Naive thymus-derived CD4-positive, alpha-beta T cell (primary cell): ENCODE measurements at regions not wholly inside any gene's neighbourhood (a gene's known extent, or its start where the extent isn't known, plus 50 kb on each side); places are given as distances from the start of the nearest gene placed in this dataset.

ENCODE experiments used
- ATAC-seq: fragments of 150-1000 bp; cut with Tn5 transposase; 2 replicates; pipeline ENCODE4 v1.10.0; 2021; ENCODE audit warnings: mild to moderate bottlenecking, moderate library complexity
- CTCF ChIA-PET: fragments of 350-600 bp; sonication (Branson Sonifier 250); formaldehyde crosslinking; loops from one replicate; lab custom pipeline; 2021; ENCODE audit warnings: antibody characterized with exemption; lab: Charles Lee
- POLR2A ChIA-PET: fragments of 350-600 bp; sonication (Branson Sonifier 250); formaldehyde crosslinking; loops from one replicate; lab custom pipeline; 2021; ENCODE audit warnings: antibody characterized with exemption, inconsistent platforms; lab: Charles Lee
- DNase-seq, 9 donors: peaks; one replicate each; pipeline versions ENCODE4 v3.0.0 to v3.0.0-alpha.2; 2020 to 2022; ENCODE audit warnings: mixed read lengths in 1 of 9
- H3K27ac ChIP-seq: one replicate; pipeline ENCODE4 v1.7.0; 2013; ENCODE audit warnings: mild to moderate bottlenecking, low read depth, low read length, moderate library complexity
- H3K27me3 ChIP-seq, 2 donors: one replicate each; pipeline ENCODE4 v1.7.0; 2013; ENCODE audit warnings: low read length in 2 of 2, mild to moderate bottlenecking in 2 of 2, moderate library complexity in 2 of 2; ENCODE audit not compliant: control insufficient read depth in 2 of 2, insufficient read depth in 2 of 2
- H3K36me3 ChIP-seq, 3 experiments: 1 replicate in 2 of 3; 2 replicates in 1 of 3; pipeline ENCODE4 v1.7.0; 2013; ENCODE audit warnings: low read length in 3 of 3, mild to moderate bottlenecking in 3 of 3, moderate library complexity in 1 of 3; ENCODE audit not compliant: insufficient read depth in 3 of 3, control insufficient read depth in 2 of 3
- H3K4me1 ChIP-seq, 2 donors: one replicate each; pipeline ENCODE4 v1.7.0; 2013; ENCODE audit warnings: low read length in 2 of 2, mild to moderate bottlenecking in 2 of 2, moderate library complexity in 1 of 2; ENCODE audit not compliant: control insufficient read depth in 2 of 2, insufficient read depth in 2 of 2
- H3K4me3 ChIP-seq: 2 replicates; pipeline ENCODE4 v1.7.0; 2013; ENCODE audit warnings: mild to moderate bottlenecking, low read length
- H3K9me3 ChIP-seq, 3 experiments: 1 replicate in 2 of 3; 2 replicates in 1 of 3; pipeline ENCODE4 v1.7.0; 2013; ENCODE audit warnings: low read length in 3 of 3; ENCODE audit not compliant: control insufficient read depth in 2 of 3
- H3K27ac Mint-ChIP-seq, 9 donors: one replicate each; pipeline ENCODE4 v1.8.0; 2020 to 2022; ENCODE audit warnings: mixed read lengths in 9 of 9, mild to moderate bottlenecking in 8 of 9, moderate library complexity in 5 of 9, inconsistent platforms in 2 of 9
- H3K27me3 Mint-ChIP-seq, 5 donors: one replicate each; pipeline ENCODE4 v1.8.0; 2021 to 2022; ENCODE audit warnings: mixed read lengths in 5 of 5, mild to moderate bottlenecking in 1 of 5
- H3K36me3 Mint-ChIP-seq, 5 donors: one replicate each; pipeline ENCODE4 v1.8.0; 2020 to 2022; ENCODE audit warnings: mixed read lengths in 5 of 5, mild to moderate bottlenecking in 3 of 5, inconsistent platforms in 1 of 5
- H3K4me1 Mint-ChIP-seq, 7 donors: one replicate each; pipeline ENCODE4 v1.8.0; 2020 to 2022; ENCODE audit warnings: mixed read lengths in 7 of 7, mild to moderate bottlenecking in 3 of 7, inconsistent platforms in 1 of 7
- H3K4me3 Mint-ChIP-seq, 10 donors: one replicate each; pipeline ENCODE4 v1.8.0; 2020 to 2022; ENCODE audit warnings: mild to moderate bottlenecking in 10 of 10, mixed read lengths in 10 of 10, moderate library complexity in 6 of 10, inconsistent platforms in 2 of 10
- H3K9me3 Mint-ChIP-seq, 11 donors: one replicate each; pipeline ENCODE4 v1.8.0; 2020 to 2022; ENCODE audit warnings: mixed read lengths in 11 of 11, mild to moderate bottlenecking in 4 of 11, inconsistent platforms in 1 of 11, moderate library complexity in 1 of 11
- intact Hi-C, 2 donors: fragments of 100-400 bp; cut with micrococcal nuclease; formaldehyde crosslinking; loops; one replicate each; pipeline ENCODE4 v1.15.1; 2023

GRCh38 chr7:35446091-35446490, 192.2 kb upstream of the TBX20 start:
- Mint-ChIP-seq H3K9me3 (no peaks in the 10 kb centered on the region), H3K4me1 (no peaks in the 10 kb centered on the region), H3K27ac (no peak overlapping the region), H3K27me3 (peaks cover 19 to 45% (median 39%) of the 10 kb centered on the region in 5 donors), H3K36me3 (no peaks in the 10 kb centered on the region), H3K4me3 (no peak overlapping the region)
- H3K27ac ChIP-seq = no peak overlapping the region
- H3K4me3 ChIP-seq = no peak overlapping the region
- H3K36me3 ChIP-seq = no peaks in the 10 kb centered on the region
- CTCF ChIA-PET = no interaction called here
- H3K9me3 ChIP-seq = no peaks in the 10 kb centered on the region
- intact Hi-C loops = no loop called here
- H3K27me3 ChIP-seq = no peaks in the 10 kb centered on the region
- H3K4me1 ChIP-seq = no peaks in the 10 kb centered on the region
- DNase-seq = no peak
- no peak for ATAC-seq
- POLR2A ChIA-PET = no interaction called here

DNA sequence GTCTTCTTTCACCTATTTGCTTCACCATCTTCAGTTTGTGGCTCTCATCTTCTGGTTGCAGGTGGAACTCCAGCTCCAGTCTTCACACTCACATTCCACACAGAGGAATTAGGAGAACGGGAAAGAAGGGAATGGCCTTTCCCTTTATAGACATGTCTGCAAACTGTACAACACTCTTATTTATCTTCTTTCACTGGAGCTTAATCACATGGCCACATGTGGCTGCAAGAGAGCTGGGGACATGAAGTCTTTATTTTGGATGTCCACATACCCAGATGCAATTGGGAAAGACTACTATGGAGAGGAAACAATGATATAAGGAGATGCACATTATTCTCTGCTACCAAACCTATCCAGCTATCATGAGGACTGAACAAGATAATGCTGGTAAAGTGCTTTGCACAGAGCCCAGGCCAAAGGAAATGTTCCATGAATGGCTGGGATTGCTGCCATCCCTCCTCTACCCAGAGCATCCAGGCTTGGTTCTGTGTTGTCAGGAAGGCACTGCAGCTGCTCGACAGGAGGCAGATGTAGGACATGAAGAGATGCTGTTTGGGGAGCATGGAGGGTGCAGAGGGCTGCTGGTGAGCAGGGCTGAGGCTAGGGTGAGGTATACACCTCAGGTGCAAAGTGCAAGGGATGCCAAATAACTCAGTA, 183.8 kb upstream of the TBX20 start:
- H3K27ac ChIP-seq = no peak overlapping the region
- CTCF ChIA-PET = no interaction called here
- Mint-ChIP-seq H3K27me3 (peaks cover 0 to 24% (median 8%) of the 10 kb centered on the region in 5 donors), H3K4me1 (no peaks in the 10 kb centered on the region), H3K9me3 (peaks cover 0 to 2% (median 0%) of the 10 kb centered on the region in 11 donors), H3K4me3 (no peak overlapping the region), H3K36me3 (peaks cover 0 to under 1% (median 0%) of the 10 kb centered on the region in 5 donors), H3K27ac (no peak overlapping the region)
- H3K4me3 ChIP-seq = no peak overlapping the region
- H3K27me3 ChIP-seq = no peaks in the 10 kb centered on the region
- ATAC-seq (no peak), DNase-seq (no peak)
- no peaks in the 10 kb centered on the region for H3K9me3 ChIP-seq
- POLR2A ChIA-PET = no interaction called here
- no peaks in the 10 kb centered on the region for H3K4me1 ChIP-seq
- no peaks in the 10 kb centered on the region for H3K36me3 ChIP-seq
- intact Hi-C loops = no loop called here

GRCh38 chr7:35436452-35436851, 182.6 kb upstream of the TBX20 start:
- no peaks in the 10 kb centered on the region for H3K4me1 ChIP-seq
- H3K27ac ChIP-seq = no peak overlapping the region
- no peak for DNase-seq
- CTCF ChIA-PET = no interaction called here
- no peaks in the 10 kb centered on the region for H3K27me3 ChIP-seq
- no peaks in the 10 kb centered on the region for H3K4me1 Mint-ChIP-seq
- no peak for ATAC-seq
- intact Hi-C loops = no loop called here
- no peak overlapping the region for H3K27ac Mint-ChIP-seq
- no peaks in the 10 kb centered on the region for H3K9me3 ChIP-seq
- no peak overlapping the region for H3K4me3 Mint-ChIP-seq
- no peak overlapping the region for H3K4me3 ChIP-seq
- peaks cover 0 to 4% (median 0%) of the 10 kb centered on the region in 5 donors for H3K36me3 Mint-ChIP-seq
- H3K9me3 Mint-ChIP-seq = peaks cover 0 to 4% (median under 1%) of the 10 kb centered on the region in 11 donors
- H3K36me3 ChIP-seq = no peaks in the 10 kb centered on the region
- peaks cover 0 to 31% (median 10%) of the 10 kb centered on the region in 5 donors for H3K27me3 Mint-ChIP-seq
- POLR2A ChIA-PET = no interaction called here

DNA sequence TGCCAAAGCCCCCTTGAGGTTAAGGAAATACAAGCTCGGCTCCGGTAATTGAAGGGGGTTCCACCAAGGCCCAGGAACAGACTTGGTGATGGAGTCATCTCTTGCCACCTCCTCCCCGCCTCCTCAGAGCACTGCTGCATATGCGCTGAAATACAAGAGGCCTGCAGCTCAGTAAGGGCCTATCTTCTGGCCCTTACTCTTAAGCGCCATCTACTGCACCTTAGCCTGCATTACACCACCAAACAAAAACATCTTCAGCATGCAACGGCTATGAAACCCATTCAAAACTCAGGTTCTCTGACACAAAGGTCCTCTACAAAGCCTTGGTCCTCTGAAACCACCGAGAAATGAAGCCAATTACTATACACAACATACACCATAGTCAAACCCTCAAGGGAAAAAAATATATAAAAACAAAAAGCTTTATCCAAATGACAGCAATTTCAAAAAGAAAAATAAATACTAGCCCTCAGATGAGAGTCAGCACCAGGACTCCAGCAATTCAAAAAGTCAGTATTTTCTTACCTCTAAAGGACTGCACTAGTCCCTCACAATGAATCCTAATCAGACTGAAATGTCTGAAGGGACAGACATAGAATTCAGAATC, 176.8 kb upstream of the TBX20 start:
- CTCF ChIA-PET = no interaction called here
- H3K27me3 ChIP-seq = no peaks in the 10 kb centered on the region
- Mint-ChIP-seq H3K27me3 (peaks cover 12 to 32% (median 29%) of the 10 kb centered on the region in 5 donors), H3K36me3 (peaks cover 0 to 5% (median 0%) of the 10 kb centered on the region in 5 donors), H3K9me3 (peaks cover 0 to 24% (median 7%) of the 10 kb centered on the region in 11 donors), H3K27ac (no peak overlapping the region), H3K4me3 (no peak overlapping the region), H3K4me1 (no peaks in the 10 kb centered on the region)
- H3K4me3 ChIP-seq = no peak overlapping the region
- H3K9me3 ChIP-seq = no peaks in the 10 kb centered on the region
- no peak overlapping the region for H3K27ac ChIP-seq
- no peaks in the 10 kb centered on the region for H3K4me1 ChIP-seq
- POLR2A ChIA-PET = no interaction called here
- ATAC-seq (no peak), DNase-seq (no peak)
- intact Hi-C loops = no loop called here
- no peaks in the 10 kb centered on the region for H3K36me3 ChIP-seq

- POLR2A ChIA-PET = no interaction called here
- peak; percentile 85 for ATAC-seq
- no peaks in the 10 kb centered on the region for H3K36me3 ChIP-seq
Observed at GRCh38 chr7:35424869-35425495, 171.1 kb upstream of the TBX20 start.

DNA sequence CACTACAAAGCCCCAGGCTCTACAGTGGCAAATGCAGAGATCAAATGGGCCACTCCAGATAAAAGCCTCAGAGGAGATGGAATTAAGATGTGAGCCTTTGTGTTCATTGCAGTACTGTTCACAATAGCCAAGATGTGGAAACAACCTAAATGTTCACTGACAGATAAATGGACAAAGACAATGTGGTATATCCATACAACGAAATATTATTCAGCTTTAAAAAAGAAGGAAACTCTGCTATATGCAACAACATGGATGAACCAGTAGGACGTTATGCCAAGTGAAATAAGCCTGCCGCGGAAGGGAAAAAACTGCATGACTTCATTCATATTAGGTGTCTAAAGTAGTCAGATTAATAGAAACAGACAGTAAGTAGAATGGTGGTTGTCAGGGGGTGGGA, 170.5 kb upstream of the TBX20 start:
- ATAC-seq = no peak
- H3K4me1 ChIP-seq = no peaks in the 10 kb centered on the region
- no peak overlapping the region for H3K4me3 ChIP-seq
- H3K36me3 ChIP-seq = no peaks in the 10 kb centered on the region
- Mint-ChIP-seq H3K4me1 (peaks cover 0 to 7% (median 0%) of the 10 kb centered on the region in 7 donors), H3K36me3 (peaks cover 0 to 5% (median 0%) of the 10 kb centered on the region in 5 donors), H3K4me3 (no peak overlapping the region), H3K27ac (no peak overlapping the region), H3K27me3 (peaks cover 0 to 35% (median 23%) of the 10 kb centered on the region in 5 donors), H3K9me3 (peaks cover 0 to 11% (median 0%) of the 10 kb centered on the region in 11 donors)
- DNase-seq = no peak
- ChIA-PET POLR2A (no interaction called here), CTCF (interaction anchor here (1.6 kb wide), 1 partner anchor 95 kb away, joined by 5 read pairs; no protein-coding TSS in a partner anchor)
- no peak overlapping the region for H3K27ac ChIP-seq
- no peaks in the 10 kb centered on the region for H3K27me3 ChIP-seq
- intact Hi-C loops = loop anchor here (2.0 to 10.0 kb wide), 2 partner anchors 388 to 550 kb away; partner anchors contain the start of gene DPY19L1 (in 1 of the 2)
- H3K9me3 ChIP-seq = no peaks in the 10 kb centered on the region

More at GRCh38 chr7:35424869-35425495, 171.1 kb upstream of the TBX20 start:
- Mint-ChIP-seq H3K4me3 (no peak overlapping the region), H3K27me3 (peaks cover 0 to 35% (median 23%) of the 10 kb centered on the region in 5 donors), H3K27ac (no peak overlapping the region), H3K36me3 (peaks cover 0 to 5% (median 0%) of the 10 kb centered on the region in 5 donors), H3K9me3 (peaks cover 0 to 11% (median 0%) of the 10 kb centered on the region in 11 donors), H3K4me1 (peaks cover 0 to 7% (median 0%) of the 10 kb centered on the region in 7 donors)
- no peaks in the 10 kb centered on the region for H3K9me3 ChIP-seq
- H3K27ac ChIP-seq = no peak overlapping the region
- intact Hi-C loops = loop anchor here (1.0 to 10.0 kb wide), 6 partner anchors 95 to 550 kb away; partner anchors contain the start of gene DPY19L1 (in 1 of the 2)
- H3K27me3 ChIP-seq = no peaks in the 10 kb centered on the region
- no peak overlapping the region for H3K4me3 ChIP-seq
- DNase-seq = peak in 8 of 9 donors; percentile 17 to 51 (median 42)
- CTCF ChIA-PET = interaction anchor here (0.6 to 1.8 kb wide), 6 partner anchors 8 to 199 kb away, joined by 3 to 7 read pairs (median 4); no protein-coding TSS in a partner anchor
- no peaks in the 10 kb centered on the region for H3K4me1 ChIP-seq
